Right renal cortex interstitium (tissue), 3 donors: ENCODE measurements at regions not wholly inside any gene's neighbourhood (a gene's known extent, or its start where the extent isn't known, plus 50 kb on each side); places are given as distances from the start of the nearest gene placed in this dataset.
"Not testable (repeated sequence)": the region's sequence is repeated elsewhere in the genome, so short reads cannot be mapped to it uniquely, and the experiment has no call there.

Source experiments
- DNase-seq, 3 donors: peaks; one replicate each; pipeline ENCODE4 v3.0.0-alpha.2; 2013; ENCODE audit warnings: low read depth in 3 of 3, low spot score in 2 of 3

DNA sequence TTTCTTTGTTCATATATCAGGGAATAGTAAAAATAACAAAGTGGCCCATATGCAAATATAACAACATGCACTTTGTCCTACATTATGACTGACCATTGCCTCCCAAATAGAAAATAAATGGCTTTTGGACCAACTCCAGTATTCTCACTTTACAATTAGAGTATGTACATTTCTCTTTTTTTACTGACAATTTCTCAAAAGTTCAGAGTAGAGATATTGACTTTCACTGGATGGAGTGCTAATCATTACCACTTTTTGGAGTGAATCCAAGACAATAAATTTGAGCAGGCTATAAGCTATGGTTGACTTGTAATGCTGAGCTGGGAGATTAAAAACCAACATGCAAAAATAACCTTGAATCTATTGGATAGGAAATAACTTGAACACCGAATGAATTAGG lies 987.4 kb downstream of the SUCLG1 start:
- peak; percentile 15 to 26 (median 16) for DNase-seq

DNA sequence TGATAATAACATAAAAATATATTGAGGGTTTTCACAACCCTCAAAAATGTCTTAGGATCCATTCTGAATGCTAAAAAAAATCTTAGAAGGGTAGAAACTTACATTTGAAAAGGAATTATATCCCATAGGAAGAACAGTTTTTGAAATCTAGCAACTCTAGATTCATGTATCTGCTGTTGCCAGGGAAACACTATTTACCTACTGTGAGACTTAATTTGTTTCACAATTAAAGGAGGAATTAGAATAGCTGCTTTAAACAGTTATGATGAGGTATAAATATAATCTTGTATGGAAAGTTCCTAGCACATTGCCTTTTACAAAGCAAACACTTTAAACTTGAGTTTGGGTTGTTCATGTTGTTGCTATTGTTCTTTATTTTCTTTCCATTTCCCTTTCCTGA lies 988.2 kb downstream of the SUCLG1 start:
- no peak for DNase-seq

DNA sequence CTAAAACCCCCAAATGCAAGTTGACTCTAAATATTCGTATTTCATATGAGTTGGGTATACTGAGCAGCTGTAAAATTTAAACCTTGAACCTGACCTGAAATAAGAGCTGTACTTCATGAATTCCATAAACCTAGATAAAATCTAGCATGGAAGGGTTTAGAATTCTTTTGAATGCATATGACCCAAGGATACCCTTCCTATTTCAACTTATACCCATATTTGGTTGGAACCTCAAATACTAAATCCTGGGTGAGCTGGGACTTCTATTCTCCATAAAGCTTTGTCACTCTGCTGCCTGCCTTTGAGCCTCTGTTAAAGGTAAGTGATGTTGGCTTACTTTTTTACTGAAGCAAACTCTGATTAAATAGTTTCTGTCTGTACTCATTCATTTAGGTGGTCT lies 994.6 kb downstream of the SUCLG1 start:
- DNase-seq = no peak

DNA sequence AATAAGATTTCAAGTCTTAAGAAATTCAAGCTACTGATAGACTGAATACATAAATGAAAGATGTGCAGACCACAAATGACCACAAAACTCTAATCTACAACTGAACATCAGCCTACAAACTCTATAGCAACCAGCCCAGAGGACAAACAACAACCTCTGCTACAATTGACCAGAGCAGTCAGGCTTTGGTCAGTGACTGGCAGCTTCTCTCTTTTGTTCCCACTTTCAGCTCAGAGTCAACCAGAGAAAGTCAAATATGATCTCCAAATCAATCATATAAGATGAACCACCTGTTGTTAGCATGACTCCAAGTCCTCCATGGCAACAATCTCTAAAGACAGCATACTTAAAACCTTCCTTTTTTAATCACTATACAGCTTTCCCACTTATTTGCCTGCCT lies 996.2 kb downstream of the SUCLG1 start:
- DNase-seq = no peak

DNA sequence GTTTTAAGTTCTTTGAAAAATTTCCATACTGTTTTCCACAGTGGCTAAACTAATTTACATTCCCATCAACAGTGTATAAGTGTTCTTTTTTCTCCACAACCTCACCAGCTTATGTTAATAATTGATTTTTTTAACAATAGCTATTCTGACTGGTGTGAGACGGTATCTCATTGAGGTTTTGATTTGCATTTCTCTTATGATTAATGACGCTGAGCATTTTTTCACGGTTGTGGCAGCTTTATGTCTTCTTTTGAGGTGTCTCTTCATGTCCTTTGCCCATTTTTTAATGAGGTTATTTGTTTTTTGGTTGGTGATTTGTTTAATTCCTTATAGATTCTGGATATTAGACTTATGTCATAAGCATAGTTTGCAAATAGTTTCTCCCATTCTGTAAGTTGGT lies 997.9 kb downstream of the SUCLG1 start:
- DNase-seq = no peak

DNA sequence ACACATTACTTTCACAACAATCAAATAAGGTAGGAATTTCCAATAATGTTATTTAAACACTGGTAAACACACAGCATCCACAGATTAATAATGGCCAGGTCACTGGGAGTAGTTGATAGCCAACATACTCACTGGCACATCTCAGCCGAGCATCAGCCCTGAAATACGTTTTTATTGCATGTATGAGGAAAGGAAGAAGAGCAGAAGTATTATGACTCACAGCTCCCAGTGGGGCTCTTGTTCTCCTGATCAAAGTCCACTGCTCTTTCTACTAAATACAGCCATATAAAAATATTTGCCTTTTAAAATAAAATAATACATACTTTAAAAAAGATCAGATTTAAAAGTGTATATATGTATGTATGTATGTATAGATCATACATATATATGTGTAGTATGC lies 999.6 kb downstream of the SUCLG1 start:
- no peak for DNase-seq

DNA sequence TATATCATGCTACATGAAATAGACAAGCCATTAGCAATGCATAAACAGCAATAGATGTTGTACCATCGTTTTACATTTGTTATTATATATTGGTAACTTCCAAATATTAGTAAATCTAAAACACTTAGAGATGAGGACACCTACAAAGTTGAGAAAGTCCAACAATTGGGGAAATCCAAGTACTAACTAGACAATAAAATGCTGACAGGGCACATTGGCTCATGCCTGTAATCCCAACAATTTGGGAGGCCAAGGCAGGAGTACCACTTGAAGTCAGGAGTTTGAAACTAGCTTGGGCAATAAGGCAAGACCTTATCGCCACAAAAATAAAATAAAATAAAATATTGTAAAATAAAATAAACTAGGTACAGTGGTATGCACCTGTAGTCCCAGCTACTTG lies 1023.1 kb downstream of the SUCLG1 start:
- DNase-seq = no peak

DNA sequence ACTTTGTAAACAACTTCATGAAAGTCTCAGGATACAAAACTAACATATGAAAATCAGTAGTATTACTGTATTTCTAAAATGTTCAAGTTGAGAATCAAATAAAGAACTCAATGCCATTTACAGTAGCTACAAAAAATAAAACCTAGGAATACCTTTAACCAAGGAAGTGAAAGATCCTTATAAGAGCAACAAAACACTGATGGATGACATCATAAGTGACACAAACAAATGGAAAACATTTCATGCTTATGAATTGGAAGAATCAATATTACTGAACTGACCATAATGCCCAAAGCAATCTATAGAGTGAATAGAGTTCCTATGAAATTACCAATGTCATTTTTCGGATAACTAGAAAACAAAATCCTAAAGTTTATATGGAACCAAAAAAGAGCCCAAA lies 1038.1 kb downstream of the SUCLG1 start:
- no peak for DNase-seq

DNA sequence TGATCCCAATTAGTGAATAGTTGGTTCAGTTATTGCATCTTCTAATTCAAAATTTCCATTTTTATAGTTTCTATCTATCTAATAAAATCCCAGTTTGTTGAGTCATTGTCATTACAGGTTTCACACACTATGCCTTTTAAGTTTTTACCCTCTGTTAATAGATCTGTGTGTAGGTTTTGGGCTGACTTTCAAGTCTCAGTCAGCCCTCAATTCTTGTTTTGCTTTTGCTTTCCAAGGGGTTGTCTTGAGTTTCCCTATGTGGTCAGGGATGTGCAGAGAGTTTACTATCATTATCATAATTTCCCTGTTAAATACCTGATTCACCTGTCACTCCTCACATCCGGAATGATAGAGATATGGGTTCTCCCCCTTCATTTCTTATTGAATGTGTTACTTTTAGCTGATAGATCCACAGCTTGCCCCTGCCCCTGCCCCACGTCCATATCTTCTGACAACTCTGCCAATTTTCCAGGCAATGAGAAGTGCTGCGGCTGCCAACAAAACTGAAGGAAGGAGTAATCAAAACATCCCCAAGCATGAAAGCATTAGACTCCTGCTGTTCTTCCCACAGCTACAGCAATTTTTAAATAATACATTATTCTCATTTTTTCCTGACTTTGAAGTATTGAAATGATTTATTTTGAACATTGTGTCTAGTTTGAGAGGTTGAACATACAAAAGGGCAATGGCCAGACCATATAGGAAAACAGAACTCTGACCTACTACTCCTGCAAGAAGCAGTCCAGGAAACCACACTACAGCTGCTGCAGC lies 1064.8 kb downstream of the SUCLG1 start:
- DNase-seq = no peak

DNA sequence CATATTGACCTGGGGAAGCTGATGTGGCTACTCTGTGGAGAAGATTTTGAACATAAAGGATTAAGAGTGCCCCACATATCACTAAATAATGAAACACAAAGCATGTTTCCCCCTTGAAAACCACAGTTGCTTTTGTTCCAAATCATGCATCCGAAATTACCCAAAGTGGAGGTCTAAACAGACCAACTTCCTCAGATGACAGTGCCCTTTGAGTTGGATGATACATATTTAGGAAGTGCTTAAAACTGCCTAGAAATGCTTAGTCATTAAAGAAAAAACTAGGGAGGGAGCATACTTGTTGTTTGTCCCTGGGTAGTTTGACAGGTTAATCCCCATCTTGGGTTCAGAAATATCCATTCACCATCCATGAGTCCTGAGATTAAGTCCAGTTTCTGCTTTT lies 1070.3 kb downstream of the SUCLG1 start:
- DNase-seq = no peak

DNA sequence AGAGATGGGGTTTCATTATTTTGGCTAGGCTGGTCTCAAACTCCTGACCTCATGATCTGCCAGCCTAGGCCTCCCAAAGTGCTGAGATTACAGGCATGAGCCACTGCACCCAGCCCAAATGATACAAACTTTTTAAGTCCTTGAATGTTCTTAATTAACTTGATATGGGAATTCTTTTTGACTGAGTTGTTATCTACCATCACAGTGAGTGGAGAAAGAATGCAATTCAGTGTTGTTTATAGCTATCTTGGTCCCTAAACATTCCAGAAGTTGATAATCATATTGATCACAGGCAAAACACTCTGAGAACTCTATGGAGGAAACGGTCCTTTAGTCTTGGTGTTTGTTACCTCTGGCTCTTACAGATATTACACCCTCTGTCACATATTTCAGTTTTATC lies 1072.5 kb downstream of the SUCLG1 start:
- DNase-seq = no peak

DNA sequence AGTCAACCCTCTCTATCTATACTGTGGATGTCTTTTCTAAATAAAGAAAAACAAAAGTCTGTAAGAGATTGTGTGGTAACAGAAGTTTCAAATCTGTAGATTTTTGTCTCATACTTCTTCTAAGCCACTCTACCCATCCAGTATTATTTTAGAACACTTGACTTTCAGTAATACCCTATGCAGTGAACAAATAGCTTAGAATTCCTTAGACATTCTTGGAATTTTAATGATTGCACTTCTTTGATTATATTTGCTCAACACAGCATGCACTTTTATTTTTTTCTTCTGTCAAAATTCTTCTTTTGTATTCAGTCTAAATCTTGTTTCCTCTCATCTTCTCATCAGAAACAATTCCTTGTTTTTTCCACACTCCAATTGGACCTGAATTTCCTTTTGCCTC lies 1080.2 kb downstream of the SUCLG1 start:
- DNase-seq = no peak

DNA sequence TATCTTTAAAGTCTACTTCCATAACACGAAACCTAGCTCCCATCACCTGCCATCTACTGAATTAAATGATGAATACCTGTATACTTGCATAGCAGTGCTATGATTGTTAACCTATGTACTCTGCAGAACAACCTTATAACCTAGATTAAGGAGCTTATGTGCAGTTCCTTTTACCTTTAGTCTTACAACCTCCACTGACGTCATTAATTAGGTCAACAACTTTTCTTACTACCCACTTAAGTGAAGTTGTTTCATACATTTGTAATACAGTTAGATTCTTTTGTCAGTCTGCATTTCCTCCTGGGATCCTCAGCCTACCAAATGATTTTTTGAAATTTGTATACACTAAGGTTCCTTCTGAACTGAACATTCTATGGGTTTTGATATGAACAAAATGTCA lies 1082.3 kb downstream of the SUCLG1 start:
- no peak for DNase-seq

DNA sequence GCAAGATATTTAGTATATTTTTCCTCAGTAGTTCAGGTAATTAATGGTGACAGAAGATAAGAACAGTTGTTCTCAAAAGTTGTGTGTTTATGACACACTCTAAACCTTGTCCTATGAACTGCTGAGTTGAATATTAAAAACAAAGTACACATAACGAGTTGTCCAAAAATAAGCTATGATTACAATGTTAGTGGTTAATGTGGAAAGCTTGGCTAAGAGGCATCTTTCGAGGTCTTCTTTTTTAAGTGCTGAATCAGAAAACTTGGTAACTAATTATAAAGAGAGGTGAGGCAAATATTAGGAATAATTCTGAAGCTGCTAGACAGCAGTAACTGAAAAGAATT lies 1088.7 kb downstream of the SUCLG1 start:
- no peak for DNase-seq

DNA sequence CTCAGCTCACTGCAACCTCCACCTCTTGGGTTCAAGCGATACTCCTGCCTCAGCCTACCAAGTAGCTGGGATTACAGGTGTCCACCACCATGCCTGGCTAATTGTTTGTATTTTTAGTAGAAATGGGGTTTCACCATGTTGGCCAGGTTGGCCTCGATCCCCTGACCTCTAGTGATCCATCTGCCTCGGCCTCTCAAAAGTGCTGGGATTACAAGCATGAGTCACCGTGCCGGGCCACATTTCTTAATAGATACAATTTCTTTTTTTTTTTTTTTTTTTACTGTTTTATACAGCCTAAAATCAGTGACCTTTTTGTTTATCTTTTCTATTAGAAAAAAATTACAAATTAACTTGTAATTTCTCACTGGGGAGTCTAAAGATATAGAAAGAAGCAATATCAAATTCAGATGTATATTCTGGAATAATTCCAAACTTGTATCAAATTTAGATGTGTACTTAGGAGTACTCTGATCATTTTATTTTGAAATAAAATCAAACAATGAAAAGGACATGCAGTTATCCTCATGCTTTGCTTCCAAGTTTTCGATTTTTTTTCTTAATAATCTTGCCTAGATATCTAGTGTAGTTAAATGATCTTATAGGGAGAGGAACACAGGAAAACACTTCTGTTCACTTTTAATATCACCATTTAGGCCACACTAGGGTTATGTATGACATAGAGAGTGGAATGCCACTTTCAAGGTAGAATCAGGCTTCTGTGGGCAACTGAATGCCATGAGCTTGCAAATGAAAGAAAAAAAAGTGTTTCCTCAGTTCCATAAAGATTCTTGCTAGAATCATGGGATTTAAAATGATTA lies 1089.3 kb downstream of the SUCLG1 start:
- DNase-seq = no peak

DNA sequence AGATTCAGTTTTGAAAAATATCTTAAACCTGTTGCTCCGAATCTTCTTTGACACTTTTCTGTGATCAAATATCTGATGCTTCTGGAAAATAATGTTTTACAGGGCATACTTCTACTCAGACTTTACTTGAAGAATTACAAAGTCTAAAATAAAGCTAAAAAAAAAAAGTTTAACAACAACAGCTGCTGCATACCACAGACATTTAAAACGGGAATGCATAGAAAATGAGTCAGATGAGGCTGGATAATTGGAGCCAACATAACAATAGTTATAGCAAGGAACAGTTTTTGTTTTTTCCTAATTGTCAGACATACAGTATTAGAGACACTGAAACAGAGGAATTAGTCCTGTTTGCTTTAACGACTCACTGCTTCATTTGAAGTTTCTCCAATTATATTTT lies 1090.2 kb downstream of the SUCLG1 start:
- DNase-seq = no peak

DNA sequence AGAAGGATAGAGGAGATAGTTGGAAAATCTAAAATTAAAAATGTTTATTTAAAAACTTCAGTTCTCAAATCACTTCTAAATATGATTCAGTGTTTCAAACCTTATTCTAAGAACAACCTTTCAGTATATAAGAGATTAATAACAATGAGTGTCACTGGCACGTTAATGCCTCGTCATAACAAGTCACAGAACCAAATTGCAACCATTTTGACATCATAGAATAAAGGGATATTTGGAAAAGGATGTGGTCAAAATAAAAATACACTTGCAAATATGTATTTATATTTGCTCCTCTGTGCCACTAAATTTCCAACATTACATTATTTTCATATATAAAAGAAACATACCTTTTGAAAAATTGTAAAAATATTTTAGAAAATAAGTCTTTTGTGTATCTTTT lies 1090.6 kb downstream of the SUCLG1 start:
- no peak for DNase-seq

DNA sequence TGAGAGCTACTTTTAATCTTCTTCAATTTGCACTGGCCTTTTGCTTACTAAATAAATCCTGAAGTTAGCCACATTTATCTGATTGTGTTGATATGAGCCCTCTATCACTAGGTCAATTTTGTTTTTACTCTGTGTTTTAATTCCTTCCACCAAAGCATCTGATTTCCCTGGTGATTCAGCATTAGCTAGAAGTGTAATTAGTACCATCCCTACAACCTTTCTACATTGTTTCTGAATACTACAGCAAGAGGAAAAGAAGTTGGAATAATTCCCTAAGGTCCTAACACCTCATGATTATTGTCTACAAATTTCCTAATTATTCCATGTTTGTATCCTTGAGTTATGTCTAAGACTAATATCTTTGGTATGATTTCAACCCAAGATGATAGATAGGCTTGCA lies 1093.6 kb downstream of the SUCLG1 start:
- DNase-seq = no peak

DNA sequence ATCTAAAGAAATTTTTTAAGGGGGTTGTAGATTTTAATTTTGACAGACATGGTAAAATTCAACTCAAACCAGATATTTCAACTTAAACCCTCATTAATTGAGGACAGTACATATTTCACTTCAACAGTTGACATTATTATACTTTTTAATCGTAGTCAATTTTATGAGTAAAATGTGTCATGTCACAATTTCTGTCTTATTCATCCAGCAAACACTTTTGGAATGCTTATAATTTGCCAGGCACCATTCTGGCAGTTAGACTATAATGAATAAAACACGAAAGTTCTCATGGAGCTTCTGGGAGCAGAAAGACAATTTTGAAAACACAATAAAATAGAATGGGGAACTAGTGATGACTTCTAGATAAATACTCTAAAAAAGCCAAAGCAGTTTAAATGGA lies 1094.8 kb downstream of the SUCLG1 start:
- DNase-seq = no peak

DNA sequence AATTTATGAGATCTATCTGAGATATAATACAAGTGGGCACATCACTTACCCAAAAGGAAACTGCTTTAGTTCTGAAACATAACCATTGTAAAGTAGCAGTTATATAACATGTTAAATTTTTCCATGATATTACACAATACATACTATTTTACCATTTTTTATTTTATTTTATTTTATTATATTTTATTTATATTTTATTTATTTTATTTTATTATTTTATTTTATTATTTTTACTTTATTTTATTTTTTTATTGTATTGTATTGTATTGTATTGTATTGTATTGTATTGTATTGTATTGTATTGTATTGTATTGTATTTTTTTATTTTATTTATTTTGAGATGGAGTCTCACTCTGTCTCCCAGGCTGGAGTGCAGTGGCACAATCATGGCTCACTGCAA lies 1095.9 kb downstream of the SUCLG1 start:
- not testable (repeated sequence) for DNase-seq

DNA sequence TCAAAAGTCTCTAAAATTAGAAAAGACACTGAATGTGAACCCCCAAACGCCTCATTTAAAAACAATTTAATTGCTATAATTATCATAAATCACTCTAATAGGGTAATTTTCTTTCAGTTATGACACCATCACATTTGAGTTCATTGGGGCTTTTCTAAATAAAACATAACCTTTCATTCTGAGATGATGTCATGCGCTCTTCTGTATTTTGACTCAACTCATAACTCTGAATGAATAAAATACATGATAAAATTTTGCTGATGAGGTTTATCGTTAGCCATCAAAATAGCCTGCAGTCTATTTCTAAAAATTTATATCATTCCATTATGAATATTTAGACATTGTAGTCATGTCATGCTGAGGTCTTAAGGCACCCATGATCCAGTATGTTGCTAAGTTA lies 1099.7 kb downstream of the SUCLG1 start:
- no peak for DNase-seq

DNA sequence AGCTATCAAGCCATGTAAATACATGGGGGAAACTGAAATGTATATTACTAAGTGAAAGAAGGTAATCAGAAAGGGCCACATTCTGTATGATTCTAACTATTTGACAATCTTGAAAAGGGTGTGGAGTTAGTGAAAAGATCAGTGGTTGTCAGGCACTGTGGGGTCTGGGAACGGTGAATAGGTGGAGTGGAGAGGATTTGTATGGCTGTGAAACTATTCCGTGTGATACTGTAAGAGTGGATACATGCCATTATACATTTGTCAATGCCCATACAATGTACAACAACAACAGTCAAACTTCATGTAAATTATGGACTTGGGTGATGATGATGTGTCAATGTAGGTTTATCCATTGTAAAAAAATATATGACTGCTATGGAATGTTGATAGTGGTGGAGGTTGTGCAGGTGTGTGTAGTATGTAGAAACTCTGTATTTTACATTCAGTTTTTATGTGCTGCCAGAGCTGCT lies 1116.2 kb downstream of the SUCLG1 start:
- DNase-seq = peak in 2 of 3 donors; percentile 33 to 36
